Tibial nerve (tissue), 3 donors: ENCODE measurements at regions not wholly inside any gene's neighbourhood (a gene's known extent, or its start where the extent isn't known, plus 50 kb on each side); places are given as distances from the start of the nearest gene placed in this dataset.

Source experiments
- POLR2A ChIP-seq, 2 donors: fragments of 450-650 bp; IDR thresholded peaks; one replicate each; pipeline ENCODE4 v1.6.1; 2017; ENCODE audit warnings: antibody characterized with exemption in 2 of 2, mild to moderate bottlenecking in 2 of 2, moderate library complexity in 2 of 2
- TF ChIP-seq, protein P1 (sequence below), 5 experiments: fragments of 200-600 bp in 3 of 5; fragments of 450-650 bp in 2 of 5; sonication (generic) in 3 of 5; IDR thresholded peaks; one replicate each; pipeline ENCODE4 v1.5.1; 2016 to 2019; ENCODE audit warnings: antibody characterized with exemption in 5 of 5, mild to moderate bottlenecking in 3 of 5, moderate library complexity in 2 of 5

- no peak for TF ChIP-seq POLR2A (IDR thresholded peaks at IDR 0.05)
- TF ChIP-seq, protein P1, sequence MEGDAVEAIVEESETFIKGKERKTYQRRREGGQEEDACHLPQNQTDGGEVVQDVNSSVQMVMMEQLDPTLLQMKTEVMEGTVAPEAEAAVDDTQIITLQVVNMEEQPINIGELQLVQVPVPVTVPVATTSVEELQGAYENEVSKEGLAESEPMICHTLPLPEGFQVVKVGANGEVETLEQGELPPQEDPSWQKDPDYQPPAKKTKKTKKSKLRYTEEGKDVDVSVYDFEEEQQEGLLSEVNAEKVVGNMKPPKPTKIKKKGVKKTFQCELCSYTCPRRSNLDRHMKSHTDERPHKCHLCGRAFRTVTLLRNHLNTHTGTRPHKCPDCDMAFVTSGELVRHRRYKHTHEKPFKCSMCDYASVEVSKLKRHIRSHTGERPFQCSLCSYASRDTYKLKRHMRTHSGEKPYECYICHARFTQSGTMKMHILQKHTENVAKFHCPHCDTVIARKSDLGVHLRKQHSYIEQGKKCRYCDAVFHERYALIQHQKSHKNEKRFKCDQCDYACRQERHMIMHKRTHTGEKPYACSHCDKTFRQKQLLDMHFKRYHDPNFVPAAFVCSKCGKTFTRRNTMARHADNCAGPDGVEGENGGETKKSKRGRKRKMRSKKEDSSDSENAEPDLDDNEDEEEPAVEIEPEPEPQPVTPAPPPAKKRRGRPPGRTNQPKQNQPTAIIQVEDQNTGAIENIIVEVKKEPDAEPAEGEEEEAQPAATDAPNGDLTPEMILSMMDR (IDR thresholded peaks at IDR 0.05) = no peak
Measured at GRCh38 chr1:220327106-220327505, 54.9 kb upstream of the RAB3GAP2 start.
